ENCODE measurements at regions not wholly inside any gene's neighbourhood (a gene's known extent, or its start where the extent isn't known, plus 50 kb on each side); places are given as distances from the start of the nearest gene placed in this dataset.

DNA sequence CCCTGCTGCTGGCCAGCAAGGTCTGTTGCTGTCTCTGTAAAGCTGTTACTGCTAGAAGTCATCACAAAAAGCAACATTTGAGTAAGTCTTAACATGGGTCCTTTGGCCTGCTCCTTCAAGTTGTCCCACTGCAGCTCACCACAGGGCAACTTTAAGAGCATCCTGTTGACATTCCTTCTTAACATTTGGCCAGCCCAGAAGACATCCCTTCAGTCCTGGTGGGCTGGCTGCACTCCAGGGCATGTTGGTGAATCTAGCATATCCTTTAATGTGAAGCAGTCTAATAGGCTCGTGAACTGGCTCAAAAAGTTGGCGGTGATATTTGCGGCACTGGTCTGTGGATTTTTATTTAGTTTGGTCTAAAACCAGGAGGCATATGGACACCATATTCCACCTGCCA, 92.2 kb upstream of the MAML3 start:
- TF ChIP-seq POLR2A (IDR thresholded peaks at IDR 0.05; ENCODE audit: low read length) (no peak), GATA1 (IDR thresholded peaks at IDR 0.05; ENCODE audit: low read depth, low read length) (no peak)

Measured in erythroblast (primary cell).